B cell (primary cell): ENCODE measurements at regions not wholly inside any gene's neighbourhood (a gene's known extent, or its start where the extent isn't known, plus 50 kb on each side); places are given as distances from the start of the nearest gene placed in this dataset.

ENCODE experiments used
- ATAC-seq: fragments of 200-7000 bp; cut with Tn5 transposase; one replicate; pipeline ENCODE4 v1.10.0; 2021; ENCODE audit warnings: low read depth, mild to moderate bottlenecking, moderate number of reproducible peaks, moderate library complexity
- CTCF ChIA-PET: fragments of 350-600 bp; sonication (Branson Sonifier 250); formaldehyde crosslinking; loops from one replicate; lab custom pipeline; 2021; ENCODE audit warnings: antibody characterized with exemption, inconsistent platforms; lab: Charles Lee
- POLR2A ChIA-PET: fragments of 350-600 bp; sonication (Branson Sonifier 250); formaldehyde crosslinking; loops from one replicate; lab custom pipeline; 2021; ENCODE audit warnings: antibody characterized with exemption; lab: Charles Lee
- DNase-seq: peaks from one replicate; pipeline ENCODE4 v3.0.0; 2013
- H2AFZ ChIP-seq: 2 replicates; pipeline ENCODE4 v1.6.1; 2012; ENCODE audit warnings: mild to moderate bottlenecking, low read depth, low read length; ENCODE audit not compliant: insufficient read depth, poor library complexity, severe bottlenecking
- H3K27ac ChIP-seq, 2 donors: 1 replicate in 1 of 2; 2 replicates in 1 of 2; pipeline ENCODE4 v1.5.1; 2012 to 2013; ENCODE audit warnings: low read length in 2 of 2, mild to moderate bottlenecking in 2 of 2, moderate library complexity in 1 of 2
- H3K27me3 ChIP-seq, 4 experiments: fragments of 200-600 bp in 1 of 4; sonication (generic) in 1 of 4; replicated peaks in 1 of 4; 1 replicate in 2 of 4; 2 replicates in 2 of 4; pipeline versions ENCODE4 v1.6.1 to v1.7.0; 2013 to 2016; ENCODE audit warnings: low read length in 3 of 4, mild to moderate bottlenecking in 2 of 4, mixed read lengths in 1 of 4, moderate library complexity in 1 of 4; ENCODE audit not compliant: insufficient read depth in 4 of 4, control insufficient read depth in 3 of 4; ENCODE audit errors: control extremely low read depth in 1 of 4
- H3K36me3 ChIP-seq, 2 experiments: replicated peaks in 1 of 2; 1 replicate in 1 of 2; 2 replicates in 1 of 2; pipeline versions ENCODE4 v1.6.1 to v1.7.1; 2013; ENCODE audit warnings: low read length in 1 of 2; ENCODE audit not compliant: insufficient read depth in 2 of 2, control insufficient read depth in 1 of 2; ENCODE audit errors: control extremely low read depth in 1 of 2, extremely low read depth in 1 of 2
- H3K4me1 ChIP-seq, 2 donors: fragments of 200-600 bp in 1 of 2; sonication (generic) in 1 of 2; 1 replicate in 1 of 2; 2 replicates in 1 of 2; pipeline versions ENCODE4 v1.5.1 to v1.6.1; 2013 to 2017; ENCODE audit warnings: low read length in 2 of 2; ENCODE audit not compliant: control insufficient read depth in 2 of 2, insufficient read depth in 2 of 2
- H3K4me2 ChIP-seq: replicated peaks from 2 replicates; pipeline ENCODE3; 2012; ENCODE audit warnings: mild to moderate bottlenecking, low read depth, low read length; ENCODE audit not compliant: poor library complexity, severe bottlenecking
- H3K4me3 ChIP-seq, 5 experiments: fragments of 200-600 bp in 1 of 5; sonication (generic) in 1 of 5; 1 replicate in 3 of 5; 2 replicates in 2 of 5; pipeline versions ENCODE4 v1.5.1 to v1.7.0; 2011 to 2016; ENCODE audit warnings: low read length in 4 of 5, mild to moderate bottlenecking in 4 of 5, low read depth in 2 of 5, control low read depth in 1 of 5, moderate library complexity in 1 of 5; ENCODE audit not compliant: insufficient read depth in 1 of 5; ENCODE audit errors: control extremely low read depth in 1 of 5, extremely low read depth in 1 of 5
- H3K79me2 ChIP-seq: fragments of 200-600 bp; sonication (generic); one replicate; pipeline ENCODE4 v1.6.0; 2016; ENCODE audit warnings: low read length; ENCODE audit not compliant: control insufficient read depth, insufficient read depth
- H3K9ac ChIP-seq: fragments of 200-600 bp; sonication (generic); 2 replicates; pipeline ENCODE4 v1.6.1; 2017; ENCODE audit warnings: mild to moderate bottlenecking, low read length, moderate library complexity
- H3K9me3 ChIP-seq, 3 donors: one replicate each; pipeline versions ENCODE4 v1.6.1 to v1.7.1; 2013; ENCODE audit warnings: low read length in 2 of 3; ENCODE audit not compliant: control insufficient read depth in 2 of 3, insufficient read depth in 1 of 3; ENCODE audit errors: control extremely low read depth in 1 of 3
- H4K20me1 ChIP-seq: 2 replicates; pipeline ENCODE4 v1.6.0; 2012; ENCODE audit warnings: mild to moderate bottlenecking, low read length; ENCODE audit not compliant: insufficient read depth, control insufficient read depth, poor library complexity, severe bottlenecking
- H3K27ac Mint-ChIP-seq: one replicate; pipeline ENCODE4 v1.8.0; 2021; ENCODE audit warnings: mixed read lengths
- H3K27me3 Mint-ChIP-seq: one replicate; pipeline ENCODE4 v1.8.0; 2021; ENCODE audit warnings: mixed read lengths
- H3K4me1 Mint-ChIP-seq: one replicate; pipeline ENCODE4 v1.8.0; 2021; ENCODE audit warnings: mixed read lengths
- H3K4me3 Mint-ChIP-seq: one replicate; pipeline ENCODE4 v1.8.0; 2021; ENCODE audit warnings: mixed read lengths
- H3K9me3 Mint-ChIP-seq: one replicate; pipeline ENCODE4 v1.8.0; 2022; ENCODE audit warnings: mixed read lengths; ENCODE audit not compliant: insufficient read depth
- CTCF ChIP-seq: fragments of 200-600 bp; IDR thresholded peaks from one replicate; pipeline ENCODE4 v1.8.0; 2022; ENCODE audit warnings: antibody characterized with exemption, mild to moderate bottlenecking
- EZH2 ChIP-seq: IDR thresholded peaks from 2 replicates; pipeline ENCODE4 v1.6.1; 2012; ENCODE audit warnings: borderline replicate concordance, low read depth, mild to moderate bottlenecking, moderate library complexity, low read length; ENCODE audit not compliant: insufficient read depth, poor library complexity, severe bottlenecking
- WGBS: methylation state at CpG from one replicate; pipeline ENCODE4 v1.1.5; 2013; ENCODE audit warnings: missing lambda C conversion rate; ENCODE audit not compliant: insufficient coverage; 5-methylcytosine and 5-hydroxymethylcytosine counted together
- intact Hi-C: fragments of 100-400 bp; cut with micrococcal nuclease; formaldehyde crosslinking; loops from one replicate; pipeline ENCODE4 v1.10.0; 2022

- no peaks in the 10 kb centered on the region for H3K79me2 ChIP-seq
- ATAC-seq (no peak), DNase-seq (no peak)
- Mint-ChIP-seq H3K27ac (no peak overlapping the region), H3K4me3 (no peak overlapping the region), H3K4me1 (no peaks in the 10 kb centered on the region), H3K27me3 (no peaks in the 10 kb centered on the region), H3K9me3 (no peaks in the 10 kb centered on the region)
- H2AFZ ChIP-seq = no peak overlapping the region
- no peak overlapping the region for H3K9ac ChIP-seq
- H3K9me3 ChIP-seq = no peaks in the 10 kb centered on the region
- no peak for TF ChIP-seq CTCF
- no peak for TF ChIP-seq EZH2
- no peak overlapping the region for H3K4me3 ChIP-seq
- no peak overlapping the region for H3K27ac ChIP-seq
- CTCF ChIA-PET = no interaction called here
- no peaks in the 10 kb centered on the region for H3K27me3 ChIP-seq
- intact Hi-C loops = no loop called here
- no peak overlapping the region for H3K4me2 ChIP-seq
- no peaks in the 10 kb centered on the region for H3K36me3 ChIP-seq
- H3K4me1 ChIP-seq = no peaks in the 10 kb centered on the region
- H4K20me1 ChIP-seq = no peaks in the 10 kb centered on the region
- POLR2A ChIA-PET = no interaction called here
Measured at GRCh38 chr11:92458486-92458885, 233.9 kb downstream of the FAT3 start.

DNA sequence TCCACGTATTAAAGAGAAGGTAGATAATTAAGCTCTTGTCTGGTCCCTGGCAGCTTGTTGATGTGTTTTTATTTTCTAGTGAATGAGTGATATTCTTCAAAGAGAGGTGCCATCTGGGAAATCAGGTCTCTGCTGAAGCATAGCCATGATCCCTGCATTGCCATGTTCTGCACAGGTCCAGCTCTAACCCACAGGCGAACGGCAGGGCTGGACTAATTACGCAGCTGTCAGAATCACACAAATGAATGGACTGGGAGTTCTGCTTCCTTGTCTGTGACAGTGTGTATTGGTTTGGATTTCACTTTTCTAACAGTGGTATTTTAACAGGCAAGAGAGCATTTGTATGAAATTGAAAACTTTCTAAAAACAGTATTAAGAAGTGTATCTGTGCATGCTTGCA, 235.6 kb downstream of the FAT3 start:
- no peak for DNase-seq
- POLR2A ChIA-PET = no interaction called here
- CTCF ChIA-PET = no interaction called here
- no peaks in the 10 kb centered on the region for H3K27me3 ChIP-seq
- Mint-ChIP-seq H3K4me3 (no peak overlapping the region), H3K9me3 (no peaks in the 10 kb centered on the region), H3K27me3 (no peaks in the 10 kb centered on the region), H3K4me1 (no peaks in the 10 kb centered on the region), H3K27ac (no peak overlapping the region)
- H3K4me3 ChIP-seq = no peak overlapping the region
- TF ChIP-seq EZH2 (no peak), CTCF (no peak)
- H3K4me2 ChIP-seq = no peak overlapping the region
- H3K79me2 ChIP-seq = no peaks in the 10 kb centered on the region
- no CpG with 5 or more reads among the region's 4 CpGs for WGBS
- no peak overlapping the region for H2AFZ ChIP-seq
- H3K36me3 ChIP-seq = no peaks in the 10 kb centered on the region
- ATAC-seq = no peak
- H4K20me1 ChIP-seq = no peaks in the 10 kb centered on the region
- no peaks in the 10 kb centered on the region for H3K4me1 ChIP-seq
- no peak overlapping the region for H3K9ac ChIP-seq
- intact Hi-C loops = no loop called here
- H3K9me3 ChIP-seq = no peaks in the 10 kb centered on the region
- H3K27ac ChIP-seq = no peak overlapping the region
